Retinal pigment epithelial cell (primary cell): ENCODE measurements at regions not wholly inside any gene's neighbourhood (a gene's known extent, or its start where the extent isn't known, plus 50 kb on each side); places are given as distances from the start of the nearest gene placed in this dataset.

Source experiments
- DNase-seq: peaks from one replicate; pipeline ENCODE4 v3.0.0-alpha.2; 2010; ENCODE audit warnings: low read depth
- H3K4me3 ChIP-seq: 2 replicates; pipeline ENCODE4 v1.5.1; 2011; ENCODE audit warnings: mild to moderate bottlenecking, low read length, control low read depth, moderate library complexity
- TF ChIP-seq, protein P1 (sequence below): conservative IDR thresholded peaks from 2 replicates; pipeline ENCODE4 v1.5.1; 2011; ENCODE audit warnings: low read depth, low read length, control low read depth, inconsistent platforms

DNA sequence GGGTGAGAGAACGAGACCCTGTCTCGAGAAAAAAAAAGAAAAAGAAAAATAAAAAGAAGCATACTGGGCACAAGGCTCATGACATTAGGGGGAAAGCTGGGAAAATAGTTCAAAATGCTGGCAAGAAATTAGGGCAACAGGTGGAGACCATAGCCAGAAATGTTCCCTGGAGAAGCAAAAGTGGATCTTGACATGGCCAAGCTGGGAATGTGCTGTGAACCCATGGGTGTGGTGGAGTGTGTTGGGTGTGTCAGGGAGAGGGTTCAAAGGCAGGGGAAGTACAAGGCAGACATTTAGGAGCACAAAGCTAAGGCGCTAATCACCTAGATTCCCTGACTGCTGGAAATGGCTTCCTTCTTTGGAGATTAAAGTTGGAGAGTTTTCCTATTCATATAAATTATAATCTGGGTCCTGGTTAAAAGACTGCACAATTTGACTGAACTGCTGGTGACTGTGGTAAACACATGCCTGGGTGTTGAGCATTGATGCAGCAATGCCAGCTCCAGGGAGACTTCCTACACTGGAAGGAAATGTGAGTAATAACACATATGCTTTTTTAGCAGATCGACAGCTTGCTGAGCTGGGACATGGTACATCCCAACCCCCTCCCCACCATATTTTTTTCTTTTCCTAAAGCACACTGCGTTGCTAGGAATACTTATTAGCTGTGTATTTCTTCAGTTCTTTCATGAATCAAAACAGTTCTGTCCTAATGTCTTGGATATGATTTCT lies 70.1 kb upstream of the ARHGAP21 start:
- DNase-seq = no peak
- TF ChIP-seq, protein P1, sequence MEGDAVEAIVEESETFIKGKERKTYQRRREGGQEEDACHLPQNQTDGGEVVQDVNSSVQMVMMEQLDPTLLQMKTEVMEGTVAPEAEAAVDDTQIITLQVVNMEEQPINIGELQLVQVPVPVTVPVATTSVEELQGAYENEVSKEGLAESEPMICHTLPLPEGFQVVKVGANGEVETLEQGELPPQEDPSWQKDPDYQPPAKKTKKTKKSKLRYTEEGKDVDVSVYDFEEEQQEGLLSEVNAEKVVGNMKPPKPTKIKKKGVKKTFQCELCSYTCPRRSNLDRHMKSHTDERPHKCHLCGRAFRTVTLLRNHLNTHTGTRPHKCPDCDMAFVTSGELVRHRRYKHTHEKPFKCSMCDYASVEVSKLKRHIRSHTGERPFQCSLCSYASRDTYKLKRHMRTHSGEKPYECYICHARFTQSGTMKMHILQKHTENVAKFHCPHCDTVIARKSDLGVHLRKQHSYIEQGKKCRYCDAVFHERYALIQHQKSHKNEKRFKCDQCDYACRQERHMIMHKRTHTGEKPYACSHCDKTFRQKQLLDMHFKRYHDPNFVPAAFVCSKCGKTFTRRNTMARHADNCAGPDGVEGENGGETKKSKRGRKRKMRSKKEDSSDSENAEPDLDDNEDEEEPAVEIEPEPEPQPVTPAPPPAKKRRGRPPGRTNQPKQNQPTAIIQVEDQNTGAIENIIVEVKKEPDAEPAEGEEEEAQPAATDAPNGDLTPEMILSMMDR = no peak
- H3K4me3 ChIP-seq = no peak overlapping the region

DNA sequence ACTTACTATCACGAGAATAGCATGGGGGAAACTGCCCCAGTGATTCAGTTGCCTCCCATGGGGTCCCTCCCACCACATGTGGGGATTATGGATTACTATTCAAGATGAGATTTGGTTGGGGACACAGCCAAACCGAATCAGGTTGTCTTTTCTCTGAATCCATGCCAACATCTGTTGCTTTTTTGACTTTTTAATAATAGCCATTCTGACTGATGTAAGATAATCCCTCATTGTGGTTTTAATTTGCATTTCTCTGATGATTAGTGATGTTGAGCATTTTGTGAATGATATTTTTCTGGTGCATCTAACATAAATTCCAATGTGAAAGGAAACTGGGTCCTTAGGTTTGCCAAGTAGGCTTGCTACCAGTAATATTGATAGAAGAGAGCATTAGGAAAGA lies 69.0 kb upstream of the ARHGAP21 start:
- TF ChIP-seq, protein P1 = no peak
- DNase-seq = no peak
- H3K4me3 ChIP-seq = no peak overlapping the region

DNA sequence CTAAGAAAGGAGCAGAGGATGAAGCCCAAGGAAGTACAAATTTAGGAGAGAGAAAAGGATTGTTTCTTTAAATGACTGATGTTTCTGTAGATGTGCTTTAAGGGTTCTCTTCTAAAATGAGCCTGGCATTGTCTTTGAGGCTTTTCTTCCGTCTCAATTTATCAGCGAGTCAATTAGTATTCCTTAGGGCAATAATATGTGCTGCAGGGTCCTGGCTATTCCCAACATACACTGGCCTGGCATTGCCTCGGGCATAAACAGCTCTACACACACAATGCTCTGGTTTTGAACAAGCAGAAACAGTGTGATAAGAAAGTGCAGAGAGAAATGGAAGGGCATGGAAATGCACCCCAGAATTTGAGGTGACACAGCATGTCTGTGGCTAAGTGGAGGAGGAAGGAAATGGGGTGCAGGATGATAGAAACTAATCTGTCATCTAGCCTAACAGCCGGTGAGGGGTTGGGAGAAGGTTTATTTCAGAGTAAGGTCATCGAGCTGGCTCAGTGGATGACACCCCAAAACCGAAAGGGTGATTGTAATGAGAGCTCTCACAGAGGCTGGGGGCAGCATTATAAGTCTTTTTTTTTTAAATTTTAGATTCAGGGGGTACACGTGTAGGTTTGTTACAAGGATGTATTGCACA lies 67.5 kb upstream of the ARHGAP21 start:
- no peak overlapping the region for H3K4me3 ChIP-seq
- no peak for DNase-seq
- TF ChIP-seq, protein P1 = no peak

DNA sequence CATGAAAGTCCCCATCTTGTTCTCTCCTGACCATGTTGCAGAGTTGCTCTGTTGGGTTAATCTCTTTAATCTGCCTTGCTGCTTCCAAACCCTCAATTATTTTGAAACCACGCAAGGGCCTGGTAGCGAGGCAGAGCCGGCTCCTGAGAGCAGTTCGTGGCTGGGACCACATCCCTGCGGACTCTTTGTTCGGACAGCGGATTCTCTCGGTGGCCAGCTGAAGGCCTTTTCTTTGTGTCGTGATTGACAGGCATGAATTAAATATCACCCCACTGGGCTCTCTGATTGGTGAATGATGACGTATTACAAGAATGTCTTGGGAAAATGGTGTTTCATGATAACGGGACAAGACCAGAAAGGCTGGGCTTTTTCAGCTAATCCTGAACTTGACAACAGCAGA lies 66.9 kb upstream of the ARHGAP21 start:
- TF ChIP-seq, protein P1 = no peak
- H3K4me3 ChIP-seq = no peak overlapping the region
- peak; percentile 12 for DNase-seq

DNA sequence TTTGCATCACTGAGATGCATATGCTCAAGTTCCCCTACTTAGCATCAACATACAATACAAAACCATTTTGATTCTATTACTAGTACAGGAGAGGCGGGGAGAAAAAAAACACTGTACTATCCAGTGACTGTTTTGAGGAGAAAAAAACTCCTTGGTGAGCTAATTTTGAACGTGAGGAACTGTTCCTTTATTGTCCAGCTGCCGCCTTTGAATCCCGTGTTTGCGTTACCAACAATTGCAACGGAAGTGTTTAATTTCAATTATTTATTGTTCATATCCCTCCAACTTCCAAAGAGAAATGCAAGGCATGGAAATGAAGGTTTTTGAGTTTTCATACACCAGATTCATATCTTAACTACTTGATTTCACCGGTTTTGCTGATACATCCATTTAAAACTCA lies 66.4 kb upstream of the ARHGAP21 start:
- TF ChIP-seq, protein P1 = no peak
- no peak overlapping the region for H3K4me3 ChIP-seq
- no peak for DNase-seq

DNA sequence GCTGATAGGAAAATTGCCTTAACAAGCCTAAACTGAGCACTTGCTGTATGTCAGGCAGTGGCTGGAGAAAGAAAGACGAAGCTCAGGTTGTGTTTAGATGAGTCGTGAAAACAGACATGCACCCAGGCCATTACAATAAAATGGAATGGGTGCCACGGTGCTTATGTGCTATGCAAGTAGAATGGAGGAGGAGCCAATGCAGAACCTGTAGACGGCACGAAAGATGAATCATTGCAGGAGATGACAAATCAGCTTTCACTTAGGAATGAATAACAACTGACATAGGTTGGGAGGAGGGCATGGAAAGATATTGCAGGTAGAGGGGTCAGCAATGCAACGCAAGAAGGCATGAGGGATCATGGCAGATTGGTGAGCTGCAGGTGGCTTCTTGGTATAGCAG lies 61.2 kb upstream of the ARHGAP21 start:
- no peak for DNase-seq
- TF ChIP-seq, protein P1 = no peak
- H3K4me3 ChIP-seq = no peak overlapping the region

DNA sequence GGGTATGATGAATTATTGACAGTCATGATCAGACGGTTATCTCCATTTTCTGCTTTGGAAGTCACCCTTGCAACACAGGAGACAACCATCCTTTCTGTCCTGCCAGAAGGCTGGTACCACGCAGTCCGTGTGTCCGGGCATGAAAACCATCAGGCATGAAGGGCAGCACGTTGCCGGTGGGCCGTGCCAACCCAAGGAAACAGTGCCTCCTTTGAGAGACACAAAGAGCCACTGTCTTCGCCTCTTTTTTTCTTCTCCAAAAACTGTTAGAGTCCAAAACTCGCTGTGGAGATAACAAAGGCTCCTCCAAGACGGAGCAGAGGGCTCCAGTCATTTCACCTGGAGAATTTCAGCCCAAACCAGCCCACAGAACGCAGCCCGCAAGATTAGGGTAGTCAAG lies 60.4 kb upstream of the ARHGAP21 start:
- TF ChIP-seq, protein P1 = no peak

More for the DNA sequence above, 60.4 kb upstream of the ARHGAP21 start:
- no peak for DNase-seq
- no peak overlapping the region for H3K4me3 ChIP-seq
